Memory B cell (primary cell): ENCODE measurements at regions not wholly inside any gene's neighbourhood (a gene's known extent, or its start where the extent isn't known, plus 50 kb on each side); places are given as distances from the start of the nearest gene placed in this dataset.
"Not testable (repeated sequence)": the region's sequence is repeated elsewhere in the genome, so short reads cannot be mapped to it uniquely, and the experiment has no call there.

Experiments used
- ATAC-seq: fragments of 150-1000 bp; cut with Tn5 transposase; 2 replicates; pipeline ENCODE4 v1.10.0; 2021; ENCODE audit warnings: low read depth, mild to moderate bottlenecking, moderate library complexity
- DNase-seq, 2 donors: peaks; one replicate each; pipeline ENCODE4 v3.0.0; 2022; ENCODE audit warnings: low spot score in 2 of 2
- H3K27ac Mint-ChIP-seq: one replicate; pipeline ENCODE4 v1.8.0; 2022; ENCODE audit warnings: mild to moderate bottlenecking, moderate library complexity, mixed read lengths
- H3K27me3 Mint-ChIP-seq: one replicate; pipeline ENCODE4 v1.8.0; 2022; ENCODE audit warnings: mixed read lengths
- H3K36me3 Mint-ChIP-seq: one replicate; pipeline ENCODE4 v1.8.0; 2022; ENCODE audit warnings: mild to moderate bottlenecking, mixed read lengths
- H3K4me1 Mint-ChIP-seq: one replicate; pipeline ENCODE4 v1.8.0; 2022; ENCODE audit warnings: mixed read lengths
- H3K4me3 Mint-ChIP-seq: one replicate; pipeline ENCODE4 v1.8.0; 2022; ENCODE audit warnings: mild to moderate bottlenecking, moderate library complexity, mixed read lengths
- H3K9me3 Mint-ChIP-seq: one replicate; pipeline ENCODE4 v1.8.0; 2022; ENCODE audit warnings: mixed read lengths

- DNase-seq: no peak
- Mint-ChIP-seq H3K27ac (no peak overlapping the region), H3K4me3 (no peak overlapping the region), H3K36me3 (no peaks in the 10 kb centered on the region), H3K4me1 (peaks cover 9% of the 10 kb centered on the region), H3K9me3 (no peaks in the 10 kb centered on the region), H3K27me3 (peaks cover 2% of the 10 kb centered on the region)
- no peak for ATAC-seq
Observed at GRCh38 chrX:40377684-40378083, 203.1 kb upstream of the ATP6AP2 start.

DNA sequence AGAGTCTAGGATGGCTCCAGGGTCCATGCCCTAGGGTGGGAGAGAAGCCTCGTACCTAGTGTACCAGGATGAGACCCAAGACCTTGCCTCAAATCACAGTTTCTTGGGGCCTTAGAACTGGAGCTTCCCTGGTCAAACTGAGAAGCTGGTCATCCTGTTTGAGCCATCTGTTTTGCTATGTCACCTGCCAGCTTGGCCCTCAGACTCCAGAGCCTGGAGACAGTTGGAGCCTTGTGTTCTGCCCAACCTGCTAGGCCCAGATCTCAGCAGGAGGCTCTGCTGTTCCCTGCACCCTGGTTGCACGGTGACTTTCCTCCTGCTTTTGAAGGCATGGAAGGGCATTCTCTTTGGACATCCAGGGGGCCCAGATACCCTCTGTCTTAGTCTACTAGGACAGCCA, 206.3 kb upstream of the ATP6AP2 start:
- Mint-ChIP-seq H3K27ac (no peak overlapping the region), H3K4me1 (peaks cover 9% of the 10 kb centered on the region), H3K9me3 (no peaks in the 10 kb centered on the region), H3K27me3 (peaks cover 2% of the 10 kb centered on the region), H3K4me3 (no peak overlapping the region), H3K36me3 (no peaks in the 10 kb centered on the region)
- no peak for ATAC-seq
- DNase-seq: no peak

- Mint-ChIP-seq H3K4me1 (peaks cover 9% of the 10 kb centered on the region), H3K27me3 (peaks cover 2% of the 10 kb centered on the region), H3K27ac (no peak overlapping the region), H3K36me3 (no peaks in the 10 kb centered on the region), H3K4me3 (no peak overlapping the region), H3K9me3 (no peaks in the 10 kb centered on the region)
- no peak for DNase-seq
- no peak for ATAC-seq
Observed at GRCh38 chrX:40373641-40374040, 207.1 kb upstream of the ATP6AP2 start.

GRCh38 chrX:40373025-40373424, 207.7 kb upstream of the ATP6AP2 start:
- Mint-ChIP-seq H3K36me3 (no peaks in the 10 kb centered on the region), H3K9me3 (no peaks in the 10 kb centered on the region), H3K27me3 (peaks cover 2% of the 10 kb centered on the region), H3K27ac (no peak overlapping the region), H3K4me3 (no peak overlapping the region), H3K4me1 (peaks cover 9% of the 10 kb centered on the region)
- no peak for DNase-seq
- no peak for ATAC-seq

GRCh38 chrX:40371376-40371775, 209.4 kb upstream of the ATP6AP2 start:
- no peak for ATAC-seq
- DNase-seq: no peak
- Mint-ChIP-seq H3K4me3 (no peak overlapping the region), H3K27me3 (peaks cover 2% of the 10 kb centered on the region), H3K9me3 (no peaks in the 10 kb centered on the region), H3K4me1 (peaks cover 7% of the 10 kb centered on the region), H3K36me3 (no peaks in the 10 kb centered on the region), H3K27ac (no peak overlapping the region)

GRCh38 chrX:40368611-40369061, 212.1 kb upstream of the ATP6AP2 start:
- H3K27me3 Mint-ChIP-seq: peaks cover 2% of the 10 kb centered on the region
- no peaks in the 10 kb centered on the region for H3K36me3 Mint-ChIP-seq
- no peak overlapping the region for H3K27ac Mint-ChIP-seq
- no peak overlapping the region for H3K4me3 Mint-ChIP-seq
- peaks cover 2% of the 10 kb centered on the region for H3K9me3 Mint-ChIP-seq
- H3K4me1 Mint-ChIP-seq: no peaks in the 10 kb centered on the region
- ATAC-seq: no peak
- no peak for DNase-seq

- Mint-ChIP-seq H3K27me3 (no peaks in the 10 kb centered on the region), H3K4me1 (peaks cover 2% of the 10 kb centered on the region), H3K36me3 (no peaks in the 10 kb centered on the region), H3K27ac (no peak overlapping the region), H3K9me3 (peaks cover 2% of the 10 kb centered on the region), H3K4me3 (no peak overlapping the region)
- DNase-seq: no peak
- no peak for ATAC-seq
Observed at GRCh38 chrX:40366661-40367060, 214.1 kb upstream of the ATP6AP2 start.

DNA sequence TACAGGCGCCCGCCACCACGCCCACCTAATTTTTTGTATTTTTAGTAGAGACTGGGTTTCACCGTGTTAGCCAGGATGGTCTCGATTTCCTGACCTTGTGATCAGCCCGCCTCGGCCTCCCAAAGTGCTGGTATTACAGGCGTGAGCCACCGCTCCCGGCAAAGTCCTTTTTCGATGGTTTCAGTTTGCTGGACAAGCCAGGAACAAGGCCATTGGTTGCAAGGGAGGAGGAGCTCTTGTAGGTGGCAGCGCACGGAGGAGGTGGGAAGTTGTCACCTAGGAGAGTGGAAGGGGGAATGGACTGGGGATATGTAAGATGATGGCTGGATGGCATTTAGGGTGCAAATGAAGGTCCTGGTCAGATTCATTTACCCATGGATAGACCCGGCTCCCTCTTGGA, 218.5 kb upstream of the ATP6AP2 start:
- not testable (repeated sequence) for DNase-seq, H3K36me3 Mint-ChIP-seq, H3K9me3 Mint-ChIP-seq, H3K4me1 Mint-ChIP-seq, H3K27me3 Mint-ChIP-seq, H3K27ac Mint-ChIP-seq, H3K4me3 Mint-ChIP-seq, ATAC-seq

- Mint-ChIP-seq H3K9me3 (peaks cover 2% of the 10 kb centered on the region), H3K27me3 (no peaks in the 10 kb centered on the region), H3K4me3 (no peak overlapping the region), H3K36me3 (no peaks in the 10 kb centered on the region), H3K4me1 (peaks cover 2% of the 10 kb centered on the region), H3K27ac (no peak overlapping the region)
- DNase-seq: no peak
- no peak for ATAC-seq
Observed at GRCh38 chrX:40360557-40360956, 220.2 kb upstream of the ATP6AP2 start.

GRCh38 chrX:40359593-40359992, 221.2 kb upstream of the ATP6AP2 start:
- no peak overlapping the region for H3K27ac Mint-ChIP-seq
- peaks cover 2% of the 10 kb centered on the region for H3K9me3 Mint-ChIP-seq
- H3K4me1 Mint-ChIP-seq: peaks cover 2% of the 10 kb centered on the region
- H3K27me3 Mint-ChIP-seq: no peaks in the 10 kb centered on the region
- no peaks in the 10 kb centered on the region for H3K36me3 Mint-ChIP-seq
- ATAC-seq (no peak), DNase-seq (no peak)
- H3K4me3 Mint-ChIP-seq: no peak overlapping the region

DNA sequence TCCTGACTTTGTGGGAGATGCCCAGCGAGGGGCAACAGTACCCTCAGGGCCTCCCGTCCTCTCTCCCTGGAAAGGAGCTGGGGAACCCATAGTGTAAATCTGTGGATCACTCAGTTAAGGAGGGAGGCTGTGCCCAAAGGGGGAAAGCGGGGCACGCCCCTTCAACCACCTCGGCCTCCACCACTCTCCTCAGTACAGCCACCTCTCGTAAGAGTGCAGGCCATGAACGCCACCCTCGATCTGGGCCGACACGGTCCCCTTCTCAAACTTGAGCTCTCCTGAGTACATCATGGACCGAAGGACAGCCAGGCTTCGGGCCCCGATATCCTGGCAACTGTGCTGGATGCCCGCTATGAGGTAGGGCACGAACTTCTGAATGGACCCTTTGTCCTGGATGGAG, 221.8 kb upstream of the ATP6AP2 start:
- Mint-ChIP-seq H3K4me3 (no peak overlapping the region), H3K4me1 (peaks cover 2% of the 10 kb centered on the region), H3K27ac (no peak overlapping the region), H3K36me3 (no peaks in the 10 kb centered on the region), H3K27me3 (no peaks in the 10 kb centered on the region), H3K9me3 (no peaks in the 10 kb centered on the region)
- ATAC-seq (no peak), DNase-seq (no peak)

DNA sequence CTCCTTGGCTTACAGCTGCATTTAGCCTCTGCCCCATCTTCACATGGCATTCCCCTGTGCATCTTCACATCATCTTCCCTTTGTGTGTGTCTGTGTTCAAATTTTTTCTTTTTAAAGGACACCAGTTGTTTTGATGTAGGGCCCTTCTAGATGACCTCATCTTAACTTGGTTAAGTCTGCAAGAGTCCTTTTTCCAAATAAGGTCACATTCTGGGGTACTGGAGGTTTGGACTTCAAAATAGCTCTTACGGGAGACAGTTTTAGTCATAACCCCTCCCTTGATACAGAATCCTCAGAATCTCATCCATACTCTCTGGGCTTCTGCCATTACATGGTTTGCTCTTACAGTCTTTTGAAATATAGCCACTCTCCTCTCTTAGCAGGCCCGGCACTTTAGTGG, 231.5 kb upstream of the ATP6AP2 start:
- H3K9me3 Mint-ChIP-seq: no peaks in the 10 kb centered on the region
- H3K27me3 Mint-ChIP-seq: peaks cover 5% of the 10 kb centered on the region
- no peak for DNase-seq

GRCh38 chrX:40346379-40346778, 234.4 kb upstream of the ATP6AP2 start:
- no peak for ATAC-seq
- peaks cover 5% of the 10 kb centered on the region for H3K27me3 Mint-ChIP-seq
- H3K27ac Mint-ChIP-seq: no peak overlapping the region
- DNase-seq: no peak
- no peaks in the 10 kb centered on the region for H3K9me3 Mint-ChIP-seq
- no peaks in the 10 kb centered on the region for H3K36me3 Mint-ChIP-seq
- H3K4me1 Mint-ChIP-seq: peaks cover 2% of the 10 kb centered on the region
- H3K4me3 Mint-ChIP-seq: no peak overlapping the region

More for the DNA sequence above, 231.5 kb upstream of the ATP6AP2 start:
- H3K4me3 Mint-ChIP-seq: no peak overlapping the region
- H3K4me1 Mint-ChIP-seq: peaks cover 2% of the 10 kb centered on the region
- no peak overlapping the region for H3K27ac Mint-ChIP-seq
- no peaks in the 10 kb centered on the region for H3K36me3 Mint-ChIP-seq
- ATAC-seq: no peak

DNA sequence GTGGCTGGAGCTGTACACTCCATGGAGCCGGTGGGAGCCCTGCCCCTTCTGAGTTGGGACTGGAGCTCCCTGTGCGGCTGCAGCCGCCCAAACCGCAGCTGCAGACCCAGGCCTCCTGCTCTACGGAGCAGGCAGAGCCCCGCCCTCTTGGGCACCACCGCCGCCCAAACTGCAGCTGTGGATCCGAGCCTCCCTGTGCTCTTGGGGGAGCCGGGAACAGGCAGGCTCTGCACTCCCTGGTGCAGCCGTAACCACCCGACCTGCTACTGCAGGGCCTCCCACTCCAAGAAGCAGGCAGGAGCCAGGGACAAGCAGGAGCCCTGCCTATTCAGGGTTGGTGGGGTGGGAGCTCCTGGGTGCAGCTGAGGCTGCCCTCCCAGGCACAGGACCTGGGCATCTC, 237.5 kb upstream of the ATP6AP2 start:
- Mint-ChIP-seq H3K27me3 (peaks cover 2% of the 10 kb centered on the region), H3K27ac (no peak overlapping the region), H3K9me3 (no peaks in the 10 kb centered on the region), H3K4me1 (peaks cover 9% of the 10 kb centered on the region), H3K36me3 (no peaks in the 10 kb centered on the region), H3K4me3 (no peak overlapping the region)
- no peak for ATAC-seq
- DNase-seq: no peak

DNA sequence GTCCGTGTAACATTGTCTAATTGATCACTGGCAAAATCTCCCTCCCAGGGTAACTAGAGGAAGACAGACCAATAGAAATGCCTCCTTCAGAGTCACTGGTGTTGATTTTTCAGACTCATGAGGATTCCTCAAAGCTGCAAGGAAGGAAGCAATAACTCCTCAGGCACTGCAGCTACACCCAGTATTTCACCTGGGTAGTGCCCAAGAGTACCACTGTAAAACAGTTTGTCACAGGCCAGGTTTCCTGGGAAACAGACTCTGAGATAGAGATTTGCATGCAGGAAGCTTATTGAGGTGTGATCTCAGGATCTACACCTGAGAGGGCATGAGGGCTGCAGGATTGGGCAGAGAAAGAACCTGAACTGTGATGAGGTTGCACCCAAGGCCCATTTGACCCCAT, 240.7 kb upstream of the ATP6AP2 start:
- Mint-ChIP-seq H3K36me3 (no peaks in the 10 kb centered on the region), H3K27ac (no peak overlapping the region), H3K4me3 (no peak overlapping the region), H3K4me1 (peaks cover 9% of the 10 kb centered on the region), H3K27me3 (no peaks in the 10 kb centered on the region), H3K9me3 (no peaks in the 10 kb centered on the region)
- DNase-seq (no peak), ATAC-seq (no peak)
